ENCODE measurements at regions not wholly inside any gene's neighbourhood (a gene's known extent, or its start where the extent isn't known, plus 50 kb on each side); places are given as distances from the start of the nearest gene placed in this dataset.

- TF ChIP-seq CTCF (IDR thresholded peaks at IDR 0.05) (no peak), EZH2 (IDR thresholded peaks at IDR 0.05) (no peak), EZH2phosphoT487 (IDR thresholded peaks at IDR 0.05) (no peak)
Observed at GRCh38 chr2:23301136-23301535, 83.8 kb upstream of the KLHL29 start.
